Thyroid gland (tissue), 4 donors: ENCODE measurements at regions not wholly inside any gene's neighbourhood (a gene's known extent, or its start where the extent isn't known, plus 50 kb on each side); places are given as distances from the start of the nearest gene placed in this dataset.

Source experiments
- CTCF ChIP-seq, 6 experiments: fragments of 200-600 bp in 3 of 6; fragments of 450-650 bp in 3 of 6; sonication (generic) in 3 of 6; IDR thresholded peaks; one replicate each; pipeline ENCODE4 v1.5.1; 2016 to 2019; ENCODE audit warnings: antibody characterized with exemption in 6 of 6, mild to moderate bottlenecking in 2 of 6, inconsistent platforms in 1 of 6, moderate library complexity in 1 of 6
- POLR2A ChIP-seq, 2 donors: fragments of 450-650 bp; IDR thresholded peaks; one replicate each; pipeline ENCODE4 v1.6.1; 2017; ENCODE audit warnings: antibody characterized with exemption in 2 of 2, mild to moderate bottlenecking in 2 of 2, moderate library complexity in 1 of 2

DNA sequence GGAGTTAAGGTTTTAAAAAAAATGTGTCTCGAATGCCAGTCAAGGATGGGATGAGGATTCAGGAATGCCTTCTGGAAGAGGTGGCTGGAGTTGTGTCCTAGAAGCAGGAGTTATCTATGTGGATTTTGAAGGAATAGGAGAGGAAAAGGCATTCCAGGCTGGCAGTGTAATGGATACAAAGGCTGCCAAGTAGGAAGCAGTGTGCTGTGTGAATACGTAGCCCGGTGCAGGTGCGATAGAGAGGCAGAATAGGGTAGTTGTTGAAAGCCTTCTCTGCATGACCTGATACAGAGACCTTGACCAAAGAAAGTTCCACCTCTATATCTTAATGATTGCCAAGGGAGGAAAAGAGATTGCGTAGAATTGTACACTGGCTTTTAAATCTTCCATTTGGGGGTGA is 128.1 kb upstream of the ITGB1 start:
- TF ChIP-seq CTCF (IDR thresholded peaks at IDR 0.05) (no peak), POLR2A (IDR thresholded peaks at IDR 0.05) (no peak)
